Stimulated activated naive CD8-positive, alpha-beta T cell treated with anti-CD3 and anti-CD28 coated beads, Interleukin-15, amount 100 ng/mL, for 72 hours (primary cell): ENCODE measurements at regions not wholly inside any gene's neighbourhood (a gene's known extent, or its start where the extent isn't known, plus 50 kb on each side); places are given as distances from the start of the nearest gene placed in this dataset.
A peak's percentile ranks its signal among the peaks of the same experiment; 100 is the strongest.
"Not testable (repeated sequence)": the region's sequence is repeated elsewhere in the genome, so short reads cannot be mapped to it uniquely, and the experiment has no call there.

Source experiments
- ATAC-seq: fragments of 150-1000 bp; cut with Tn5 transposase; 2 replicates; pipeline ENCODE4 v1.10.0; 2021; ENCODE audit warnings: mild to moderate bottlenecking, moderate library complexity
- DNase-seq, 2 donors: peaks; one replicate each; pipeline ENCODE4 v3.0.0; 2021 to 2022
- H3K27ac Mint-ChIP-seq, 2 donors: one replicate each; pipeline ENCODE4 v1.8.0; 2022; ENCODE audit warnings: mild to moderate bottlenecking in 2 of 2, mixed read lengths in 2 of 2, moderate library complexity in 2 of 2
- H3K27me3 Mint-ChIP-seq: one replicate; pipeline ENCODE4 v1.8.0; 2022; ENCODE audit warnings: mixed read lengths
- H3K4me1 Mint-ChIP-seq: one replicate; pipeline ENCODE4 v1.8.0; 2022; ENCODE audit warnings: mild to moderate bottlenecking, mixed read lengths
- H3K4me3 Mint-ChIP-seq, 2 donors: one replicate each; pipeline ENCODE4 v1.8.0; 2022; ENCODE audit warnings: mild to moderate bottlenecking in 2 of 2, mixed read lengths in 2 of 2, moderate library complexity in 1 of 2
- H3K9me3 Mint-ChIP-seq, 2 donors: one replicate each; pipeline ENCODE4 v1.8.0; 2022; ENCODE audit warnings: mixed read lengths in 2 of 2

DNA sequence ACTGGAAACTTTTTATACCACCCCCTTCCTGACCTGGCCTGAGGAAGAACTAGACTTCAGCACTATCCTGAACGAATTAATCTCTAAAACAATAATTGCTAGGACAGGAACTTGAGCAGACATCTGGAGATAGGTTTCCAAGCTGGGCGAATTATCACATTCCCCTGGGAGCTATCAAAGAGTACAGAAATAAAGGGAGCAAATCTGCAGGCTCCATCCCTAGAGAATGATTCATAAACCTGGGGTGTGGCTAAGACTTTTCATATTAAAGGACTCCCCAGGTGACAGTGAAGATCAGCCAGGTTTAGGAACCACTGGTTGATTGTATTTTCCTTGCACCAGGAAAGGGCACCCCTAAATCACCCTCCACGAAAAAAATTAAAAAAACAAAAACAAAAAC lies 105.6 kb upstream of the NOL4 start:
- peaks cover 14 to 15% of the 10 kb centered on the region in 2 donors for H3K9me3 Mint-ChIP-seq
- no peak for DNase-seq
- no peaks in the 10 kb centered on the region for H3K27me3 Mint-ChIP-seq
- no peaks in the 10 kb centered on the region for H3K4me1 Mint-ChIP-seq
- no peak for ATAC-seq
- no peak overlapping the region for H3K27ac Mint-ChIP-seq
- H3K4me3 Mint-ChIP-seq = no peak overlapping the region

DNA sequence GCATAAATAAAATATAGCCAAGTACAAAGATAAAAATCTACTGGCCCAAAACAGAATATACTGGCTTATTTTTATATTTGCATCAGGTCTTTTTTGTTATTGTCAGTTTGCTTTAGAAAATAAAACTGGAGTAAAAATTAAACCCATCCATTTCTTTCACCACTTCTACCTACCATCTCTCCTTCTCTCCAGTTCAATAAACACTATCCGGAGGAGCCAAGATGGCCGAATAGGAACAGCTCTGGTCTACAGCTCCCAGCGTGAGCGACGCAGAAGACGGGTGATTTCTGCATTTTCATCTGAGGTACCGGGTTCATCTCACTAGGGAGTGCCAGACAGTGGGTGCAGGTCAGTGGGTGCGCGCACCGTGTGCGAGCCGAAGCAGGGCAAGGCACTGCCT lies 106.2 kb upstream of the NOL4 start:
- peaks cover 9 to 10% of the 10 kb centered on the region in 2 donors for H3K9me3 Mint-ChIP-seq
- not testable (repeated sequence) for H3K4me3 Mint-ChIP-seq, H3K27me3 Mint-ChIP-seq, ATAC-seq, DNase-seq, H3K4me1 Mint-ChIP-seq, H3K27ac Mint-ChIP-seq

DNA sequence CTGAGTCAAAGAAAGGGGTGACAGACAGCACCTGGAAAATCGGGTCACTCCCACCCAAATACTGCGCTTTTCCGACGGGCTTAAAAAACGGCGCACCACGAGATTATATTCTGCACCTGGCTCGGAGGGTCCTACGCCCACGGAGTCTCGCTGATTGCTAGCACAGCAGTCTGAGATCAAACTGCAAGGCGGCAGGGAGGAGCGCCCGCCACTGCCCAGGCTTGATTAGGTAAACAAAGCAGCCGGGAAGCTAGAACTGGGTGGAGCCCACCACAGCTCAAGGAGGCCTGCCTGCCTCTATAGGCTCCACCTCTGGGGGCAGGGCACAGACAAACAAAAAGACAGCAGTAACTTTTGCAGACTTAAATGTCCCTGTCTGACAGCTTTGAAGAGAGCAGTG lies 106.6 kb upstream of the NOL4 start:
- not testable (repeated sequence) for H3K27ac Mint-ChIP-seq, H3K4me3 Mint-ChIP-seq, H3K4me1 Mint-ChIP-seq, ATAC-seq, DNase-seq, H3K27me3 Mint-ChIP-seq, H3K9me3 Mint-ChIP-seq

DNA sequence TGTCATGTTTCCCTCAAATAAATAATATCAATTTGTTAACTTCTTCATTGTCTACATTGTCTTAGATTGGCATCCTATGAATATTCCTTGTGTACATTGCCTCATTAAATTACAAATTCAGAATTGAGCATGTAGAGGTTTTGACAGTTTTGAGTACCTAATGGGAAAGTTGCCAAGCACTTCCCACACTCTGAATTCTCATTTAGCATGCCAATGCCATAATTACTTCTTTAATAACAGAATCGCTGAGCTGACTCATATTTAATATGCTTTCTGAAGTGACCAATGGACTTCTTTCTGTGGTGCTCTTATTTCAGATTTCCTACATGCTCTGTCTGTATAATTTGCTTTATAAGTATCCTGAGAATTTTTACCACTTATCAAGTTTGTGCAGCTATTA lies 114.4 kb upstream of the NOL4 start:
- no peak for DNase-seq
- Mint-ChIP-seq H3K4me3 (no peak overlapping the region), H3K27ac (no peak overlapping the region), H3K4me1 (no peaks in the 10 kb centered on the region), H3K27me3 (no peaks in the 10 kb centered on the region), H3K9me3 (peaks cover 9 to 12% of the 10 kb centered on the region in 2 donors)
- ATAC-seq = no peak

DNA sequence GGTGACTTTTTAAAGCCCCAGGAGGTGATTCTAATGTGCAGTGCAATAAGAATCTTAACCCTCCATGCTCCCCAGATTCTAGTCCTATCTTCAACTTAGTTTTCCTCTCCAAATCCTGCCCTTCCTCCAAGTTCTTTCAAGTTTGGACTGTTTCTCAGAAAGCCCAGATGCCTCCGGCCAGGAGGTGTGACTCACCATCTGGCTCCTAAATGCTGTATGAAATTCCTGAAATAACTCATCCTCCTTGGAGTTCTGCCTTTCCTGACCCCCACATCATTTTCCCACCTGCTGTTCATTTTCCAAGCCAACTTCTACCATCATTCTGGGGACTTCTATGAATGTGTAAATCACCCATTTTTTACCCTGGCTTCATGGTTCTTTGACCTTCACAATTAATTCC lies 118.2 kb upstream of the NOL4 start:
- DNase-seq = no peak
- Mint-ChIP-seq H3K4me3 (no peak overlapping the region), H3K27me3 (no peaks in the 10 kb centered on the region), H3K4me1 (no peaks in the 10 kb centered on the region), H3K9me3 (peaks cover 9 to 12% of the 10 kb centered on the region in 2 donors), H3K27ac (no peak overlapping the region)
- ATAC-seq = no peak

DNA sequence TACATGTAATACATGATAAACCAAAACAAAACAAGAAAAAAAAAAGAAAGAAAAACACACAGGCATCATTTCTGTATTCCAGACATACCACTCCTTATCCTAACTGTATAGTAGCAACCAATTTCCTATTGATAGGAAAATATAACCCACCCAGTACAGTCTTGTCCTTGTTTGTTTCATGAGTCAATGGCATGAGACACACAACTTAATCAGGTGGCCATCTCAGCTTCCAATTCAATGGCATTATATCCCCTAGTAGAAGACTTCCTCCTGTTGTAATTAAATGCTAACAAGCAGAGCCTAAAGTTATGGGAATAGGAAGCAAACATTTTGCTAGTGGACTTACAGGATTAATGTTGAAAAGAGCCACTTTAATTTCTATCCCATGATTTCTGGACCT lies 121.0 kb upstream of the NOL4 start:
- ATAC-seq (no peak), DNase-seq (no peak)
- Mint-ChIP-seq H3K9me3 (peaks cover 8 to 17% of the 10 kb centered on the region in 2 donors), H3K4me1 (no peaks in the 10 kb centered on the region), H3K27me3 (no peaks in the 10 kb centered on the region), H3K4me3 (no peak overlapping the region), H3K27ac (no peak overlapping the region)

DNA sequence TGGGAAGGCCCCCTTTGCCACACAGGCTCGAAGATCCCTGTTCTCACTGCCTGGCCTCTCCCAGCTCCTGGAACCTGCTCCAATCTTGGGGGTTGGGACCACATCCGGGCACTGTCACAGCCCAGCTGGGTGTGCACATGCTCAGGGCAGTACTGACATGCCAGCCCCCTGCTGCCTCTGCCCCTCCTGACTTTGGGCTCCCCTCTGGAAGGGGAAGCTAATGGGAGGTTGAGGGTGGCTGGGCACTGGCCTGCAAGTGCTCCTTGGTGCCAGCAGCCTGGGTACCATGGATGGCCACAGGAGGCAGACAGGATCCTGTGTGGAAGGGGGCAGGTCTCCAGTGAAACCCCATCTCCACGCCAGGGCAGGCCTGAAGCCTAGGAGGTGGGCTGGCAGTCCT lies 126.1 kb upstream of the NOL4 start:
- peaks cover 0 to 7% of the 10 kb centered on the region in 2 donors for H3K9me3 Mint-ChIP-seq
- H3K4me1 Mint-ChIP-seq = no peaks in the 10 kb centered on the region
- no peak overlapping the region for H3K27ac Mint-ChIP-seq
- no peak for ATAC-seq
- H3K27me3 Mint-ChIP-seq = no peaks in the 10 kb centered on the region
- DNase-seq = no peak
- no peak overlapping the region for H3K4me3 Mint-ChIP-seq

DNA sequence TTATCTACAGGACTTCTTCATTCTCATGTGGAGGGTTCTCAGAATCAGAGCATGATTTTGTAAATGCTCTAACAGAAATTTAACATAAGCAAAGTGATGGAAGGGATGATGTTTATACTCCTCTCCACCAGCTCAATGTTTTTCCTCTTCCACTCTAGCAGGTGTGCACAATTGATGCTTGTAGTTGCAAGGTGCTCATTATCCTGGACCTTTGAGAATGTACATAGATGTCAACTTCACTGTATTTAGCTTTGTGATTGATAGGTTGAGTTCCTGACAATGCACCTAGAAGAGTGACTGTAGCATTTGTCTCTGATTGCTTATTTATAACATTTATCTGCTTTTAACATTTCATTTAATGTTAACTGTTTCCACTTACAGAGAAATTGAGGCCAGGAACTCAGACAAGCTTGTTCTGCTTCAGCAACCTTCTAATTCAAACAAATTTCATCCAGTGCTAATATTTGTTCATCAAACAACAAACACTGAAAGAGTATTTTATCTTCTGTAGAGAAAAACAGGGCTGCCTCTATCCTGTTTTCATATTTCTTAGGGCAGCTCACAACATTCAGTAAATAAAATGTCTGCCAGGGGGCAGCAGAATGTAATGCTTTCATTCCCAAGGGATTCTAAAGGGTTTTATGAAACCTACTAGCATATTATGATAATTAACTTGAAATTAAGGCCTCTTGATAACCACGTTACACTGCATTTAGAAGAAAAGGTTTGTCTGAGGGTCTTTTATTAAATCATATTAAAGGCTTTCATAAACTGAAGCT lies 127.9 kb upstream of the NOL4 start:
- Mint-ChIP-seq H3K9me3 (peaks cover 0 to 7% of the 10 kb centered on the region in 2 donors), H3K27me3 (no peaks in the 10 kb centered on the region), H3K4me1 (no peaks in the 10 kb centered on the region), H3K27ac (no peak overlapping the region), H3K4me3 (no peak overlapping the region)
- ATAC-seq = no peak
- DNase-seq = no peak

DNA sequence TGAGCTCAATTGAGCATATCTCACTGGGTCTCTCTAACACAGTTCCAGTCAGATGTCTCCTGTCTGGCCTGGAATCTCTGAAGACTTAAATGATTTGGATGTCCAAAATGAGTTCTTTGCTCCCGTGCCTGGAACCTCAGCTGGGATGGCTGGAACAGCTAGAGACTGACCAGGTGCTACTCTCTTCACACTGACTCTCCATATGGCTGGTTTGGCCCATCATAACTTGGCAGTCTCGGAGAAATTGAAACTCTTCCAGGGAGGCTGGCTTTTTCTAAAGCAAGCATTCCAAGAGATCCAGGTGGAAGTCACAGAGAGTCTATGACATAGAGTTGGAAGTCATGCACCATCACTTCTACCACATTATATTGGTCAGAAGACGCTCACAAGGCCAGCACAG lies 129.6 kb upstream of the NOL4 start:
- Mint-ChIP-seq H3K4me1 (no peaks in the 10 kb centered on the region), H3K27ac (no peak overlapping the region), H3K4me3 (no peak overlapping the region), H3K27me3 (no peaks in the 10 kb centered on the region), H3K9me3 (peaks cover 5 to 7% of the 10 kb centered on the region in 2 donors)
- ATAC-seq (no peak), DNase-seq (no peak)

DNA sequence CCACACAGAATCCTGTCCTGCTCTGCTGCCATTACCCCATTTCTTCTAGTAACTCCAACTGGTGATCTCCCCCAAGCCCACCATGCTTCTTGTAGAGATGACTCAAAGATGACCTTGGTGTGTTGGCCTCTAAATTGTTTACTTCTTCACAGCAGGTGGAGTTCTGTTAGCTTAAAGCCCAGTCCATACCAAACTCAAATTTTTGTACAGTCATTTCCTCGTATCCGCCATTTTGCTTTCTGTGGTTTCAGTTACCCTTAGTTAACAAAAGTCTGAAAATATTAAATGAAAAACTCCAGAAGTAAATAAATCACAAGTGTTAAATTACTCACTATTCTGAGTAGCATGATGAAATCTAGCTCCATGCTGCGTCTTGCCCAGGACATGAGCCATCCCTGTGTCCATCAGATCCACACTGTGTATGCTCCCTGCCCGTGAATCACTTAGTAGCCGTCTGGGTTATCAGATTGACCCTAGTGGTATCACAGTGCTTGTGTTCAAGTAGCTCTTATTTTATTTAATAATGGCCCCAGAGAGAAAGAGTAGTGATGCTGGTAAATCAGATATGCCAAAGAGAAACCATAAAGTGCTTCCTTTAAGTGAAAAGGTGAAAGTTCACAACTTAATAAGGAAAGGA lies 133.3 kb upstream of the NOL4 start:
- no peak for ATAC-seq
- no peaks in the 10 kb centered on the region for H3K4me1 Mint-ChIP-seq
- no peak for DNase-seq
- H3K27me3 Mint-ChIP-seq = no peaks in the 10 kb centered on the region
- no peak overlapping the region for H3K27ac Mint-ChIP-seq
- peaks cover 4 to 5% of the 10 kb centered on the region in 2 donors for H3K9me3 Mint-ChIP-seq
- H3K4me3 Mint-ChIP-seq = no peak overlapping the region

DNA sequence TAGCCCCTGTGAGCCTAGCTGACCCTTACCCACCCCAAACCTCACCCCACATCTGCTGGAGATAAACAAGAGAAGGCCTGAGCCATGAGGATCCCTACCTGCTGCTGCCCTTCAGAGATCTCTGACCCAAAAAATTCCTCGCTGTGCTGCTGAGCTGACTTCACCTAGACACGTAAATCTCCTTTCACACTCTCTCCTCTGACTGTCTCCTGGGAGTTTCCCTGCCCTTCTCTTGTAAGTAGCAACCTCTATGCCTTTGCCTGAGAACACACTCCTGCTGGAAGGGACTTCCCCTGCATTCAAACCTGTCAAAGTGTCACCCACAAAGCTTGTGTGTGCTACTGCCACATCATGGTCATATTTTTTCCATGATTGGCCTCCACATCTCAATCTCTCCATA lies 134.2 kb upstream of the NOL4 start:
- Mint-ChIP-seq H3K27me3 (no peaks in the 10 kb centered on the region), H3K9me3 (peaks cover 5 to 7% of the 10 kb centered on the region in 2 donors), H3K4me3 (no peak overlapping the region), H3K27ac (peak overlapping the region in 1 of 2 donors; percentile 88), H3K4me1 (no peaks in the 10 kb centered on the region)
- ATAC-seq = no peak
- no peak for DNase-seq

DNA sequence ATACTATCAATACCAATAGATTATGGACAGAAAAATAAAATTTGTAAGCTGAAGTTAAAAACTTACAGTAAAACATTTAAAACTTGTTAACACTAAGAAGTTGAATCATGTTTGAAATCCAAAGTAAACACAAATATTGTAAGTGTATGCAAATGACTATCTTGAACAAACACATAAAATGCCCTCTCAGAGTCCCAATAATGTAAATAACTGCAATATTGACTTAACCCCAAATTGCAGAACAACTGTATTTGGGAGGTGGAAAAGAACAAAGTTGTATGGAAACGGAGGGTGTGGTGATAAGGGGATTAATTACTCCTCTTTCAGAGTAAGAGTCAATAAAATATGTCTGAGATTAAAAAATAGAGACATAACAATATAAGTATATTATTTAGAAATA lies 140.0 kb upstream of the NOL4 start:
- Mint-ChIP-seq H3K27ac (no peak overlapping the region), H3K27me3 (no peaks in the 10 kb centered on the region), H3K4me1 (no peaks in the 10 kb centered on the region), H3K4me3 (no peak overlapping the region), H3K9me3 (peaks cover 5 to 7% of the 10 kb centered on the region in 2 donors)
- no peak for DNase-seq
- ATAC-seq = no peak

DNA sequence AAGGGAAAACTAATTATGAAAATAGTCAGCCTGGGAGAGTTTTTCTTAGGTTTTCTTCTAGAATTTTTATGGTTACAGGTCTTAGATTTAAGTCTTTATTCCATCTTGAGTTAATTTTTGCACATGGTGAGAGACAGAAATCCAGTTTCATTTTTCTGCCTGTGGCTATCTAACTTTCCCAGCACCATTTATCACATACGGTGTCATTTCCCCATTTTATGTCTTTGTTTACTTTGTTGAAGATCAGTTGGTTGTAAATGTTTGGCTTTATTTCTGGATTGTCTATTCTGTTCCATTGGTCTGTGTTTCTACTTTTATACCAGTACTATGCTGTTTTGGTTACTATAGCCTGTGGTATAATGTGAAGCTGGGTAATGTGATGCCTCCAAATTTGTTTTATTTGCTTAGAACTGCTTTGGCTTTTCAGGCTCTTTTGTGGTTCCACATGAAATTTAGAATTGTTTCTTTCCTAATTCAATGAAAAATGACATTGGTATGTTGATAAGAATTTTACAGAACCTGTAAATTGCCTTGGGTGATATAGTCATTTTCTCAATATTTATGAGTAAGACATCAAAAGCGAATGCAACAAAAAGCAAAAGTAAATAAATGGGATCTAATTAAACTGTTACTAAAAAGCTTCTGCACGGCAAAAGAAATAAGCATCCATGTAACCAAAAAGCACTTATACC lies 146.1 kb upstream of the NOL4 start:
- ATAC-seq (no peak), DNase-seq (no peak)
- Mint-ChIP-seq H3K9me3 (peaks cover 0 to 5% of the 10 kb centered on the region in 2 donors), H3K27ac (no peak overlapping the region), H3K4me3 (no peak overlapping the region), H3K27me3 (no peaks in the 10 kb centered on the region), H3K4me1 (no peaks in the 10 kb centered on the region)

DNA sequence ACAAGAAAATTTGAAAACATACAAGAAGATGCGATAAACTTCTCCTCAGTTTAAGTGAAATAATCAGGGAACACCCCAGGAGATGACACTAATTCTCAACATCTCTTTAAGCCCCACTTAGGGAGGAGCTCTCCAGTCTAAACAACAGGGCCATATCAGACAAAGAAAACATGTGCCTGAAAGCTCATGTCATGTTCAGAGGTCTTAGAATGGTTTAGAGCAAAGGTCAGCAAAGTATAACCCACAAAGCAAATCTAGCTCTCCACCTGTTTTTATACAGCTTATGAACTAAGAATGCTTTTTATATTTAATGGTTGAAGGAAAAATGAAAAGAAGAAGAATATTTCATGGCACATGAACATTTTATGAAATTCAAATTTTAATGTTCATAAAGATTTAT lies 155.6 kb upstream of the NOL4 start:
- Mint-ChIP-seq H3K4me1 (no peaks in the 10 kb centered on the region), H3K27ac (no peak overlapping the region), H3K4me3 (no peak overlapping the region), H3K27me3 (no peaks in the 10 kb centered on the region), H3K9me3 (peaks cover 0 to 9% of the 10 kb centered on the region in 2 donors)
- DNase-seq (no peak), ATAC-seq (no peak)

DNA sequence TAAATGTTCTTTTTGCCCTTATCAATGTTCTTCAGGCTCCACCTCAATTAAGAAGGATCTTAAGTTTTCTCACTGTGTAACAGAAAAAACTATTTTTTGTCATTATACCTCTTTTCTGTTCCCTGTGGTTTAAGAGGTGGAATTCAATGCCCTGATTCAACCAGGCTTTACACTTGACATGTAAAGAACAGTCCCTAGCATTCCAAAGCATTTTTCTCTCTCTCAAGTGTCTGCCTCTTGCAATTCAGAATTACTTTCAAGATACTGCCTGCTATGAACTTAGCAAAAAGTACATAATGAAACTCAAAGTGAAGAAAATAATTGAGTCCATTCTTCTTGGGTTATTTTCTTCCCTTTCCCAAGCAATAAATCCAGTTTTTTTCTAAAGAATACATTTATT lies 160.6 kb upstream of the NOL4 start:
- no peaks in the 10 kb centered on the region for H3K27me3 Mint-ChIP-seq
- no peak overlapping the region for H3K4me3 Mint-ChIP-seq
- ATAC-seq (no peak), DNase-seq (no peak)
- H3K9me3 Mint-ChIP-seq = peaks cover 5 to 8% of the 10 kb centered on the region in 2 donors
- no peak overlapping the region for H3K27ac Mint-ChIP-seq
- no peaks in the 10 kb centered on the region for H3K4me1 Mint-ChIP-seq

DNA sequence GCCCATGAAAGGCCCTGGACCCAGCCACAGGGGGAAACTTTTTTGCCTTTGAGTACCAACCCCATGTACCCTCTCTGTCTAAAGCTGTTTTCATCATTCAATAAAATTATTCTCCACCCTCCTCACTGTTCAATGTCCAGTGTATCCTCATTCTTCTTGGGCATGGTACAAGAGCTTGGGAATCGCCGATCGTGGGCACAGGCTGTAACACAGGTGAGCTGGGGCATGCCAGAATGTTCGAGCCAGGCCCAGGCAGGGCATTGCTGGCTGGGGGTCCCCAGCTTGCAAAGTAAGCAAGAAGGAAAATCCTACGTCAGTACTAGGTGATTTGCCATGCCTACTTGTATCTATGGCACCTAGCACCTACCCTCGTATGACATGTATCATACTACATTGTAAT lies 162.1 kb upstream of the NOL4 start:
- Mint-ChIP-seq H3K27ac (no peak overlapping the region), H3K27me3 (no peaks in the 10 kb centered on the region), H3K4me1 (no peaks in the 10 kb centered on the region), H3K4me3 (no peak overlapping the region), H3K9me3 (peaks cover 5 to 8% of the 10 kb centered on the region in 2 donors)
- DNase-seq (no peak), ATAC-seq (no peak)
